ENCODE measurements at regions not wholly inside any gene's neighbourhood (a gene's known extent, or its start where the extent isn't known, plus 50 kb on each side); places are given as distances from the start of the nearest gene placed in this dataset.
A peak's percentile ranks its signal among the peaks of the same experiment; 100 is the strongest.

GRCh38 chr11:29361369-29361768, 655.5 kb downstream of the KCNA4 start:
- CTCF ChIA-PET = no interaction called here
- intact Hi-C loops (cut with micrococcal nuclease) = no loop called here
- no peaks in the 10 kb centered on the region for H3K4me1 Mint-ChIP-seq (ENCODE audit: low read depth)
- peaks cover 4% of the 10 kb centered on the region for H3K9me3 Mint-ChIP-seq
- DNase-seq (no peak), ATAC-seq (no peak)
- no peaks in the 10 kb centered on the region for H3K27me3 Mint-ChIP-seq
- H3K36me3 Mint-ChIP-seq (ENCODE audit: low read depth) = no peaks in the 10 kb centered on the region
- no peak for TF ChIP-seq CTCF (IDR thresholded peaks at IDR 0.05)
- POLR2A ChIA-PET = no interaction called here
- no peak overlapping the region for H3K4me3 Mint-ChIP-seq
- H3K27ac Mint-ChIP-seq = no peak overlapping the region

- no peak for ATAC-seq
- no peak overlapping the region for H3K4me3 Mint-ChIP-seq
- no peak for TF ChIP-seq CTCF (IDR thresholded peaks at IDR 0.05)
- no peaks in the 10 kb centered on the region for H3K27me3 Mint-ChIP-seq
- H3K4me1 Mint-ChIP-seq (ENCODE audit: low read depth) = no peaks in the 10 kb centered on the region
- peaks cover 2% of the 10 kb centered on the region for H3K9me3 Mint-ChIP-seq
- ChIA-PET CTCF (interaction anchor here (1.7 kb wide), 1 partner anchor 11 kb away, joined by 5 read pairs; no protein-coding TSS in a partner anchor), POLR2A (no interaction called here)
- no peaks in the 10 kb centered on the region for H3K36me3 Mint-ChIP-seq (ENCODE audit: low read depth)
- no peak for DNase-seq
- no peak overlapping the region for H3K27ac Mint-ChIP-seq
- intact Hi-C loops (cut with micrococcal nuclease) = no loop called here
Measured at GRCh38 chr11:29353833-29354232, 663.0 kb downstream of the KCNA4 start.

- no peak for DNase-seq
- ChIA-PET POLR2A (no interaction called here), CTCF (interaction anchor here (1.7 kb wide), 1 partner anchor 9 kb away, joined by 5 read pairs; no protein-coding TSS in a partner anchor)
- intact Hi-C loops (cut with micrococcal nuclease) = no loop called here
- no peak for ATAC-seq
- no peaks in the 10 kb centered on the region for H3K27me3 Mint-ChIP-seq
- no peaks in the 10 kb centered on the region for H3K4me1 Mint-ChIP-seq (ENCODE audit: low read depth)
- H3K9me3 Mint-ChIP-seq = peaks cover 2% of the 10 kb centered on the region
- H3K4me3 Mint-ChIP-seq = no peak overlapping the region
- H3K27ac Mint-ChIP-seq = no peak overlapping the region
- no peaks in the 10 kb centered on the region for H3K36me3 Mint-ChIP-seq (ENCODE audit: low read depth)
- TF ChIP-seq CTCF (IDR thresholded peaks at IDR 0.05) = no peak
Measured at GRCh38 chr11:29352273-29352795, 664.5 kb downstream of the KCNA4 start.

- CTCF ChIA-PET = no interaction called here
- H3K27me3 Mint-ChIP-seq = no peaks in the 10 kb centered on the region
- no peaks in the 10 kb centered on the region for H3K36me3 Mint-ChIP-seq (ENCODE audit: low read depth)
- H3K27ac Mint-ChIP-seq = no peak overlapping the region
- POLR2A ChIA-PET = no interaction called here
- intact Hi-C loops (cut with micrococcal nuclease) = no loop called here
- H3K9me3 Mint-ChIP-seq = peaks cover 2% of the 10 kb centered on the region
- TF ChIP-seq CTCF (IDR thresholded peaks at IDR 0.05) = no peak
- no peak for DNase-seq
- no peak overlapping the region for H3K4me3 Mint-ChIP-seq
- ATAC-seq = no peak
- H3K4me1 Mint-ChIP-seq (ENCODE audit: low read depth) = no peaks in the 10 kb centered on the region
Measured at GRCh38 chr11:29351301-29351873, 665.4 kb downstream of the KCNA4 start.

GRCh38 chr11:29343465-29344333, 673.1 kb downstream of the KCNA4 start:
- POLR2A ChIA-PET = no interaction called here
- Mint-ChIP-seq H3K27me3 (no peaks in the 10 kb centered on the region), H3K9me3 (no peaks in the 10 kb centered on the region), H3K27ac (no peak overlapping the region), H3K4me1 (ENCODE audit: low read depth) (no peaks in the 10 kb centered on the region), H3K4me3 (no peak overlapping the region), H3K36me3 (ENCODE audit: low read depth) (no peaks in the 10 kb centered on the region)
- peak; percentile 64 for ATAC-seq
- peak; percentile 48 for DNase-seq
- CTCF ChIA-PET = interaction anchor here (0.7 to 1.6 kb wide), 6 partner anchors 9 to 799 kb away, joined by 3 to 10 read pairs (median 6); no protein-coding TSS in a partner anchor
- intact Hi-C loops (cut with micrococcal nuclease) = no loop called here
- peak; percentile 81 for TF ChIP-seq CTCF (IDR thresholded peaks at IDR 0.05)

Data from activated CD8-positive, alpha-beta T cell treated with anti-CD3 and anti-CD28 coated beads for 36 hours (primary cell).